ENCODE measurements at regions not wholly inside any gene's neighbourhood (a gene's known extent, or its start where the extent isn't known, plus 50 kb on each side); places are given as distances from the start of the nearest gene placed in this dataset.

GRCh38 chr5:166672431-166672830 lies 1619.0 kb upstream of the WWC1 start:
- TF ChIP-seq, protein P1, sequence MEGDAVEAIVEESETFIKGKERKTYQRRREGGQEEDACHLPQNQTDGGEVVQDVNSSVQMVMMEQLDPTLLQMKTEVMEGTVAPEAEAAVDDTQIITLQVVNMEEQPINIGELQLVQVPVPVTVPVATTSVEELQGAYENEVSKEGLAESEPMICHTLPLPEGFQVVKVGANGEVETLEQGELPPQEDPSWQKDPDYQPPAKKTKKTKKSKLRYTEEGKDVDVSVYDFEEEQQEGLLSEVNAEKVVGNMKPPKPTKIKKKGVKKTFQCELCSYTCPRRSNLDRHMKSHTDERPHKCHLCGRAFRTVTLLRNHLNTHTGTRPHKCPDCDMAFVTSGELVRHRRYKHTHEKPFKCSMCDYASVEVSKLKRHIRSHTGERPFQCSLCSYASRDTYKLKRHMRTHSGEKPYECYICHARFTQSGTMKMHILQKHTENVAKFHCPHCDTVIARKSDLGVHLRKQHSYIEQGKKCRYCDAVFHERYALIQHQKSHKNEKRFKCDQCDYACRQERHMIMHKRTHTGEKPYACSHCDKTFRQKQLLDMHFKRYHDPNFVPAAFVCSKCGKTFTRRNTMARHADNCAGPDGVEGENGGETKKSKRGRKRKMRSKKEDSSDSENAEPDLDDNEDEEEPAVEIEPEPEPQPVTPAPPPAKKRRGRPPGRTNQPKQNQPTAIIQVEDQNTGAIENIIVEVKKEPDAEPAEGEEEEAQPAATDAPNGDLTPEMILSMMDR (IDR thresholded peaks at IDR 0.05), result no peak
- TF ChIP-seq, protein P2, sequence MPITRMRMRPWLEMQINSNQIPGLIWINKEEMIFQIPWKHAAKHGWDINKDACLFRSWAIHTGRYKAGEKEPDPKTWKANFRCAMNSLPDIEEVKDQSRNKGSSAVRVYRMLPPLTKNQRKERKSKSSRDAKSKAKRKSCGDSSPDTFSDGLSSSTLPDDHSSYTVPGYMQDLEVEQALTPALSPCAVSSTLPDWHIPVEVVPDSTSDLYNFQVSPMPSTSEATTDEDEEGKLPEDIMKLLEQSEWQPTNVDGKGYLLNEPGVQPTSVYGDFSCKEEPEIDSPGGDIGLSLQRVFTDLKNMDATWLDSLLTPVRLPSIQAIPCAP (CRISPR knock-in tag; IDR thresholded peaks at IDR 0.05), result no peak
- TF ChIP-seq NR3C1 (CRISPR knock-in tag; conservative IDR thresholded peaks at IDR 0.05; ENCODE audit: low read depth) (no peak), CREM (CRISPR knock-in tag; IDR thresholded peaks at IDR 0.05) (no peak), MLX (CRISPR knock-in tag; IDR thresholded peaks at IDR 0.05) (no peak), ZBTB21 (CRISPR knock-in tag; IDR thresholded peaks at IDR 0.05; ENCODE audit: borderline replicate concordance) (no peak)
